ENCODE measurements at regions not wholly inside any gene's neighbourhood (a gene's known extent, or its start where the extent isn't known, plus 50 kb on each side); places are given as distances from the start of the nearest gene placed in this dataset.
"Not testable (repeated sequence)": the region's sequence is repeated elsewhere in the genome, so short reads cannot be mapped to it uniquely, and the experiment has no call there.

GRCh38 chr4:31851946-31852345 lies 1131.8 kb downstream of the PCDH7 start:
- H3K4me1 ChIP-seq (ENCODE audit: control insufficient read depth, insufficient read depth, low read length): no peaks in the 10 kb centered on the region
- H3K36me3 ChIP-seq (ENCODE audit: insufficient read depth, low read length): no peaks in the 10 kb centered on the region
- no peak overlapping the region for H3K9ac ChIP-seq (ENCODE audit: low read depth, low read length)
- no peak overlapping the region for H3K4me2 ChIP-seq (ENCODE audit: low read length)
- no peaks in the 10 kb centered on the region for H3K27me3 ChIP-seq (ENCODE audit: control insufficient read depth, insufficient read depth, low read length)
- H3K4me3 ChIP-seq (ENCODE audit: low read length): no peak overlapping the region
- no peaks in the 10 kb centered on the region for H3K9me3 ChIP-seq (replicated peaks; ENCODE audit: low read length)

GRCh38 chr4:31877429-31877828 lies 1157.3 kb downstream of the PCDH7 start:
- no peak overlapping the region for H3K4me2 ChIP-seq (ENCODE audit: low read length)
- no peaks in the 10 kb centered on the region for H3K9me3 ChIP-seq (replicated peaks; ENCODE audit: low read length)
- H3K4me1 ChIP-seq (ENCODE audit: control insufficient read depth, insufficient read depth, low read length): no peaks in the 10 kb centered on the region
- no peaks in the 10 kb centered on the region for H3K36me3 ChIP-seq (ENCODE audit: insufficient read depth, low read length)
- no peaks in the 10 kb centered on the region for H3K27me3 ChIP-seq (ENCODE audit: control insufficient read depth, insufficient read depth, low read length)
- no peak overlapping the region for H3K4me3 ChIP-seq (ENCODE audit: low read length)
- no peak overlapping the region for H3K9ac ChIP-seq (ENCODE audit: low read depth, low read length)

GRCh38 chr4:31880837-31881236 lies 1160.7 kb downstream of the PCDH7 start:
- H3K27me3 ChIP-seq (ENCODE audit: control insufficient read depth, insufficient read depth, low read length); H3K4me1 ChIP-seq (ENCODE audit: control insufficient read depth, insufficient read depth, low read length); H3K4me2 ChIP-seq (ENCODE audit: low read length); H3K4me3 ChIP-seq (ENCODE audit: low read length); H3K9me3 ChIP-seq (replicated peaks; ENCODE audit: low read length); H3K36me3 ChIP-seq (ENCODE audit: insufficient read depth, low read length); H3K9ac ChIP-seq (ENCODE audit: low read depth, low read length): not testable (repeated sequence)

GRCh38 chr4:31896349-31896748 lies 1176.2 kb downstream of the PCDH7 start:
- Histone ChIP-seq H3K9ac (ENCODE audit: low read depth, low read length) (no peak overlapping the region), H3K27me3 (ENCODE audit: control insufficient read depth, insufficient read depth, low read length) (no peaks in the 10 kb centered on the region), H3K4me1 (ENCODE audit: control insufficient read depth, insufficient read depth, low read length) (no peaks in the 10 kb centered on the region), H3K4me2 (ENCODE audit: low read length) (no peak overlapping the region), H3K9me3 (replicated peaks; ENCODE audit: low read length) (no peaks in the 10 kb centered on the region), H3K4me3 (ENCODE audit: low read length) (no peak overlapping the region), H3K36me3 (ENCODE audit: insufficient read depth, low read length) (no peaks in the 10 kb centered on the region)

- no peaks in the 10 kb centered on the region for H3K27me3 ChIP-seq (ENCODE audit: control insufficient read depth, insufficient read depth, low read length)
Observed at GRCh38 chr4:31905363-31905762, 1185.2 kb downstream of the PCDH7 start.

GRCh38 chr4:31908261-31908660 lies 1188.1 kb downstream of the PCDH7 start:
- H3K9ac ChIP-seq (ENCODE audit: low read depth, low read length): no peak overlapping the region
- no peaks in the 10 kb centered on the region for H3K27me3 ChIP-seq (ENCODE audit: control insufficient read depth, insufficient read depth, low read length)
- no peak overlapping the region for H3K4me3 ChIP-seq (ENCODE audit: low read length)
- H3K36me3 ChIP-seq (ENCODE audit: insufficient read depth, low read length): no peaks in the 10 kb centered on the region
- H3K4me2 ChIP-seq (ENCODE audit: low read length): no peak overlapping the region
- H3K9me3 ChIP-seq (replicated peaks; ENCODE audit: low read length): no peaks in the 10 kb centered on the region
- no peaks in the 10 kb centered on the region for H3K4me1 ChIP-seq (ENCODE audit: control insufficient read depth, insufficient read depth, low read length)

More at GRCh38 chr4:31905363-31905762, 1185.2 kb downstream of the PCDH7 start:
- Histone ChIP-seq H3K4me2 (ENCODE audit: low read length) (no peak overlapping the region), H3K9me3 (replicated peaks; ENCODE audit: low read length) (no peaks in the 10 kb centered on the region), H3K36me3 (ENCODE audit: insufficient read depth, low read length) (no peaks in the 10 kb centered on the region), H3K4me1 (ENCODE audit: control insufficient read depth, insufficient read depth, low read length) (no peaks in the 10 kb centered on the region), H3K4me3 (ENCODE audit: low read length) (no peak overlapping the region), H3K9ac (ENCODE audit: low read depth, low read length) (no peak overlapping the region)

- H3K4me2 ChIP-seq (ENCODE audit: low read length): no peak overlapping the region
- no peaks in the 10 kb centered on the region for H3K4me1 ChIP-seq (ENCODE audit: control insufficient read depth, insufficient read depth, low read length)
- H3K9me3 ChIP-seq (replicated peaks; ENCODE audit: low read length): no peaks in the 10 kb centered on the region
- H3K27me3 ChIP-seq (ENCODE audit: control insufficient read depth, insufficient read depth, low read length): no peaks in the 10 kb centered on the region
- H3K9ac ChIP-seq (ENCODE audit: low read depth, low read length): no peak overlapping the region
- no peak overlapping the region for H3K4me3 ChIP-seq (ENCODE audit: low read length)
- no peaks in the 10 kb centered on the region for H3K36me3 ChIP-seq (ENCODE audit: insufficient read depth, low read length)
Observed at GRCh38 chr4:31917334-31917733, 1197.2 kb downstream of the PCDH7 start.

GRCh38 chr4:31918891-31919290 lies 1198.7 kb downstream of the PCDH7 start:
- H3K36me3 ChIP-seq (ENCODE audit: insufficient read depth, low read length): no peaks in the 10 kb centered on the region
- H3K9me3 ChIP-seq (replicated peaks; ENCODE audit: low read length): no peaks in the 10 kb centered on the region
- no peak overlapping the region for H3K9ac ChIP-seq (ENCODE audit: low read depth, low read length)
- no peak overlapping the region for H3K4me3 ChIP-seq (ENCODE audit: low read length)
- no peaks in the 10 kb centered on the region for H3K27me3 ChIP-seq (ENCODE audit: control insufficient read depth, insufficient read depth, low read length)
- no peak overlapping the region for H3K4me2 ChIP-seq (ENCODE audit: low read length)
- no peaks in the 10 kb centered on the region for H3K4me1 ChIP-seq (ENCODE audit: control insufficient read depth, insufficient read depth, low read length)

- Histone ChIP-seq H3K36me3 (ENCODE audit: insufficient read depth, low read length) (no peaks in the 10 kb centered on the region), H3K27me3 (ENCODE audit: control insufficient read depth, insufficient read depth, low read length) (no peaks in the 10 kb centered on the region), H3K4me1 (ENCODE audit: control insufficient read depth, insufficient read depth, low read length) (no peaks in the 10 kb centered on the region), H3K9me3 (replicated peaks; ENCODE audit: low read length) (no peaks in the 10 kb centered on the region), H3K9ac (ENCODE audit: low read depth, low read length) (no peak overlapping the region), H3K4me2 (ENCODE audit: low read length) (no peak overlapping the region), H3K4me3 (ENCODE audit: low read length) (no peak overlapping the region)
Observed at GRCh38 chr4:31923634-31924033, 1203.5 kb downstream of the PCDH7 start.

- Histone ChIP-seq H3K36me3 (ENCODE audit: insufficient read depth, low read length) (no peaks in the 10 kb centered on the region), H3K4me1 (ENCODE audit: control insufficient read depth, insufficient read depth, low read length) (no peaks in the 10 kb centered on the region), H3K9ac (ENCODE audit: low read depth, low read length) (no peak overlapping the region), H3K9me3 (replicated peaks; ENCODE audit: low read length) (no peaks in the 10 kb centered on the region), H3K4me3 (ENCODE audit: low read length) (no peak overlapping the region), H3K4me2 (ENCODE audit: low read length) (no peak overlapping the region), H3K27me3 (ENCODE audit: control insufficient read depth, insufficient read depth, low read length) (no peaks in the 10 kb centered on the region)
Observed at GRCh38 chr4:31929676-31930345, 1209.6 kb downstream of the PCDH7 start.

- Histone ChIP-seq H3K4me2 (ENCODE audit: low read length) (no peak overlapping the region), H3K4me1 (ENCODE audit: control insufficient read depth, insufficient read depth, low read length) (no peaks in the 10 kb centered on the region), H3K36me3 (ENCODE audit: insufficient read depth, low read length) (no peaks in the 10 kb centered on the region), H3K9me3 (replicated peaks; ENCODE audit: low read length) (peaks cover 3% of the 10 kb centered on the region), H3K4me3 (ENCODE audit: low read length) (no peak overlapping the region), H3K27me3 (ENCODE audit: control insufficient read depth, insufficient read depth, low read length) (no peaks in the 10 kb centered on the region), H3K9ac (ENCODE audit: low read depth, low read length) (no peak overlapping the region)
Observed at GRCh38 chr4:31946456-31946855, 1226.3 kb downstream of the PCDH7 start.

GRCh38 chr4:31947101-31947500 lies 1226.9 kb downstream of the PCDH7 start:
- Histone ChIP-seq H3K4me3 (ENCODE audit: low read length) (no peak overlapping the region), H3K4me2 (ENCODE audit: low read length) (no peak overlapping the region), H3K9ac (ENCODE audit: low read depth, low read length) (no peak overlapping the region), H3K9me3 (replicated peaks; ENCODE audit: low read length) (peaks cover 3% of the 10 kb centered on the region), H3K4me1 (ENCODE audit: control insufficient read depth, insufficient read depth, low read length) (no peaks in the 10 kb centered on the region), H3K36me3 (ENCODE audit: insufficient read depth, low read length) (no peaks in the 10 kb centered on the region), H3K27me3 (ENCODE audit: control insufficient read depth, insufficient read depth, low read length) (no peaks in the 10 kb centered on the region)
